NK-92 treated with Interleukin-12 subunit alpha and Interleukin-12 subunit beta, amount 100 ng/mL, for 24 hours (cell line): ENCODE measurements at regions not wholly inside any gene's neighbourhood (a gene's known extent, or its start where the extent isn't known, plus 50 kb on each side); places are given as distances from the start of the nearest gene placed in this dataset.

Experiments used
- DNase-seq: peaks from one replicate; lab custom pipeline; 2025; lab: John Stamatoyannopoulos, UW

GRCh38 chr5:15447209-15447608 lies 52.8 kb upstream of the FBXL7 start:
- no peak for DNase-seq

DNA sequence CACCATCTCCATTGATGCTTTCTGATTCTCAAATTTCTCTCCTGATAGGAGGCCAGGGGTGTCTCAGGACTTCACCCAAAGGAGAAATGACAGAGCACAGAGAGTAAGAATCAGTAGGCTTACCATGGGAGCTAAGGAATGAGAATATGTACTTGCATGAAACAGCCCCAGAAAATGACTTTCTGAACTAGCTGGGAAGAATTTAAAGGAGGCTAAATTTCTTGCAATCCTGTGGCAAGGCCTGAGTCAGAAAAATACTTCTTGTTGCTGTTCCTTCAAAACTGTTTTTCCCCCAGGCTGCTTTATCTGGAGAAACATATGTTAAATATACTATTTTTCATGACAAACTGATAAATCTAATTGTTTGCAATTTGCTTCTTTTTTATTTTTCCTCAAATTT lies 53.4 kb upstream of the FBXL7 start:
- no peak for DNase-seq

- no peak for DNase-seq
Measured at GRCh38 chr5:15442193-15442570, 57.8 kb upstream of the FBXL7 start.

DNA sequence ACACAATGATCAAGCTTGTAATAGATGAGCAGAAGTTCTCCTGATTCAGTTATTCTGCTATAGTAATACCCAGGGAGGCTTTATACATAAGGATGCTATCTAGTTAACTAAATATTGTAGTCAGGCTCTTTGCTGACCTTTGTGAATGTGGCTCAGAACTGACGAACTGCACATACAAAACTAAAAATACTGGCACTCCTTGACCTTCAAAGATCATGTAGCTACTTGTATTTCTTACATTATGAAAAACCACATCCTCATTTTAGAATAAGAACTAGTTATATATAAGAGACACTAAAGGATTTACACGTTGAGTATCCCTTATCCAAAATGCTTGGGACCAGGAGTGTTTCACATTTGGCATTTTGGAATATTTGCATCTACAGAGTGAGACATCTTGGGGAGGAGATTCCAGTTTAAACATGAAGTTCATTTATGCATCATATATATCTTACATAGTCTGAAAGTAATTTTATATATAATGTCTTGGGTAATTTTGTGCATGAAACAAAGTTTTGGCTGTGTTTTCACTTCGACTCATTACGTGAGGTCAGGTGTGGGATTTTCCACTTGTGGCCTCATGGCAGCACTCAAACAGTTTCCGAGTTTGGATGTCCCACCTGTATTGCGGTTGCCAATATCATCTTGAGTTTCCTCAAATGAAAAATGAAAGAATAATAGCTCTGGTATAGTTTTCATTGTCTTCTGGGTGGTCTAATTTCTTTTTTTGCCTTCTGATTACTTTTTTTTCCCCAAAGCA lies 58.4 kb upstream of the FBXL7 start:
- DNase-seq: no peak

- DNase-seq: no peak
Measured at GRCh38 chr5:15440434-15440833, 59.5 kb upstream of the FBXL7 start.

DNA sequence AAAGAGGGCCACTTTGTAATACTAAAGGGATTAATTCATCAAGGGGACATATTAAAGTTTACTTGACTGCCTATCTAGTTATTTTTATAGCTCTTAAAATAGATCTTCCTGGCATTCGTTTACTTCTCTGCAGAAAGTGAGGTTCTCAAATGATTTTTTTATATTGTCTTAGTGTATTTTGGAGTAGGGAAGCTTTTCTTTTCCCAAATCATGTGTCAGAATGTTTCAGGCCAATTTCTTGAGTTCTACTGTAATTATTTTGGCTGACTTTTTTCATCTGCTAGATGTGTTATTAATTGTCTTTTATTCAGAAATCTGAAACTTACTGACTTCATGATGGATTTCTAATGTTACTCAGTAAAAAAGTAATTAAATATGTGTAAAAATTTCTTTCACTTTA lies 60.2 kb upstream of the FBXL7 start:
- no peak for DNase-seq

GRCh38 chr5:15433709-15434108 lies 66.3 kb upstream of the FBXL7 start:
- DNase-seq: no peak

DNA sequence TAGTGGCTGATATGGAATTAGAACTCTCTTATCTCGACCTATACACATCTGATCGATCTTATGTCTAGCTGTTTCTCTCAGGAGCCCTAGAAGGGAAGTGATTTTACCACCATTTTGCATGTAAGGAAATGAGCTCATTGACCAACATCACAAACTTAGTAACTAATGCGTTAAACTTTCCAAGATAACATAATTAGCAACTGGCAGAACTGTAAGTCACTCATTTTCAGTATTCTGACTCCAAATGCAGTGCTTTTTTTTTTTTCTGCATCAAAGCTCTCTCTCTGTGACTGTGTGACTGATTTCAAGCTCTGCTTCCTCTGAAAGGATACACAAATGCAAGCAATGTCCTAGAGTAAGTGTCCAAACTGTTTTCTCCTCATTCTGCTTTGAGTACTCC lies 68.1 kb upstream of the FBXL7 start:
- DNase-seq: no peak

DNA sequence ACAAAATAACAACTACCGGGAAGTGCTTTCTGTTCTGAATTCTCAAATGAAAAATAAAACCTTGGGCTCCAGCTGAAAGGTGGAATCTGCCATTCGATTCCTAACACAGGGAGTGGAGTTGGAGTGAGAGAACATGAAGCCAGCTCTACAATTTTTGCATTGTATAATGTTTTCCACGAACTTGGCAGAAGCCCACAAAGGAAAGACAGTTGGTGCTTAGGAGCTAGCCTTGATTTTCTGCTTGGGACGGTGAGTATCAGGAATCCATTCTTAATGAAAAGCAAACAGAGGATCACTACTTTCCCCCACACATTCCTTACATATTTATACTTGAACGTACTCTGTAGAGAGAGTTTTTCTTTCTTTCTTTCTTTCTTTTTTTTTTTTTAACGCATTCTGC lies 74.2 kb upstream of the FBXL7 start:
- no peak for DNase-seq

- DNase-seq: no peak
Measured at GRCh38 chr5:15424769-15425168, 75.2 kb upstream of the FBXL7 start.

GRCh38 chr5:15421921-15422412 lies 78.0 kb upstream of the FBXL7 start:
- no peak for DNase-seq

DNA sequence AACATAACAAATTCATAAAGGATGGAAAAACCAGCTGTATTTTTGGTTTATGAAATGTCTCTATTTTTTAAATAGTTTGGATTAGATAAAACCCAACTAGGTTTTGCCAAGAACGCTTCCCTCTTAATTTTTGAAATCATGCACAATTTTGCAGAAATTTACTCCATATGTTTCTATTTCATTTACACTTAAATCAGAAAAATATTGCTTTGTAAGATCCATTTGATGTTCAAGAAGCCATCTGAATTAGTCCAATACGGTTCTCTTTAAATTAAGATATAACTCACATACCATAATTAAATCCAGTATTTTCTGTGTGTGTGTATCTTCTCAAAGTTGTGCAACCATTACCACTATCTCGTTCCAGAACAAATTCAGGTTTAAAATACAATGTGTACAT lies 78.6 kb upstream of the FBXL7 start:
- DNase-seq: no peak

DNA sequence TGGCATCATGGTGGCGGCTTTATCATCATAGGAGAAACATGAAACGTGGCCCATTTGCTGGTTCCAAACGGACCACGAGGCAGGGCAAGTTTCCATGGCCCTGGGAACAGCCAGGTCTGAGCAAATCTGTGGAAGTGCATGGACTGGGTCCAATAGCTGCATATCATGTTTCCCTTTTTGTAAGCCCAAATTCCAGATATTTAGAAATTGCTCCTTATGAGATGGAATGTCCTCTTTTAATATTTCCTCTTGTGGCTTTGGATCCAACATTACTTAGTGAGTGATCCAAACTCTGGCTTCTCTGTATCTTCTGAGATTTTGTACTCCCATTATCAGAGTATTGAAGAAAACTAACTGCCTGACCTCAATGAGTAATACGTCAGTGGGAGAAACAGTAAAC lies 79.8 kb upstream of the FBXL7 start:
- DNase-seq: no peak

GRCh38 chr5:15417156-15417555 lies 82.8 kb upstream of the FBXL7 start:
- DNase-seq: no peak

DNA sequence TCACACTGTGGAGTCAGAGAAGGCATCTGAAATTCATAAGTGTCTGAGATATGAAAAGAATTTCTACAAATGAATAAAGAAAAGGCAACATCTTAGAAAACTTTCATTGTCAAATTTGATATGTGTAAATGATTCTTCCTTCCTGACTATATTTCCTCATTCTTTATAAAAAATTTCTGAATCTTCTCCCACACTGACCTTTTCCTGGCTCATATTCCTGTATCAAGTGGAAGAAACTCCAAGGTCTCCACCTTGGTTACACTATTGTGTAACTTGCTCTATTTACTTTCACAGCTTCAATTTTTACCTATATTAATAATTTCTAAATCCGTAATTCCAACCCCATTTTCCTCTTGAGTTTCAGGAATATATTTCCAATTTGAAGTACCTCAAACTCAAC lies 93.5 kb upstream of the FBXL7 start:
- DNase-seq: no peak

GRCh38 chr5:15393146-15393545 lies 106.8 kb upstream of the FBXL7 start:
- no peak for DNase-seq

- DNase-seq: no peak
Measured at GRCh38 chr5:15391704-15392397, 108.1 kb upstream of the FBXL7 start.

DNA sequence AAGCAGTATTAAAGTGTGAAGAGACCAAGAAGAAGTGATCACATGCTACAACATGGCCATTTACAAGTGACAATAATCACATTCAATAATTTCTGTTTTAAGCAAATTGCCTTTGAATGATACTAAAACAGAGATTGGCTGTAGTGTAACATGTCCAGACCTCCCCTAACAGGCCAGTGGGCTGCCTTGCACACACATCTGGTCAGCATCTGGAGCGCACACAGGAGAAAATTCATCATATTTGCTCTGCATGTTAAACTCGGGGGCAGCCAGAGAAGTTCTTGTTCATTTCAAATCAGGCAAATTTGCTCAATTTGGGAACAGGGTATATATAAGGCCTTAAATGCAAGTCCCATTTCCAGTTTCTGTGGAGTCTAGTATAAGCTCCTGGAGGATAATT lies 111.1 kb upstream of the FBXL7 start:
- DNase-seq: no peak

DNA sequence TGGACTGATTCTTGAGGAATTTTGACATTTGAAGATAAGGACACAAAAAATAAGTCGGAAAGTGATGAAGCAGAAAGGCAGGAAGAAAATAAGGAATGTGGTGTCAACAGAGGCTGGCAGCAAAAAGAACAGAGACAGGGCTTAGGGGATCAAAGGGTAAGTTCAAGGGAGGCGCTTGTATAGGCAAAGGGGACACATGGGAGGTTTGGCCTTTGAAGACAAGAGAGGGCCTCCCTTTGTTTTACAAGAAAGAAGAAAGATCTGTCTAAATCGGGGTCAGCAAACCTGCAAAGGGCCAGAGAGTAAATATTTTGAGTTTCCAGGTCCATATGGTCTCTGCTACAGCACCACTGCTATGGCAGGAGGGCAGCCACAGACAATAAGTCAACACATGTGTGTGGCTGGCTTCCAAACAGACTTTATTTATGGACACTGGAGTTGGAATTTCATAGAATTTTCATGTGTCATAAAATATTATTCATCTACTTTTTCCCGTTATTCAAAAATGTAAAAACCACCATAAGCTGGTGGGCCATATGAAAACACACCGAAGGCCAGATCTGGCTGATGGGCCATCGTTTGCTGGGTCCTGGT lies 112.0 kb upstream of the FBXL7 start:
- DNase-seq: no peak

DNA sequence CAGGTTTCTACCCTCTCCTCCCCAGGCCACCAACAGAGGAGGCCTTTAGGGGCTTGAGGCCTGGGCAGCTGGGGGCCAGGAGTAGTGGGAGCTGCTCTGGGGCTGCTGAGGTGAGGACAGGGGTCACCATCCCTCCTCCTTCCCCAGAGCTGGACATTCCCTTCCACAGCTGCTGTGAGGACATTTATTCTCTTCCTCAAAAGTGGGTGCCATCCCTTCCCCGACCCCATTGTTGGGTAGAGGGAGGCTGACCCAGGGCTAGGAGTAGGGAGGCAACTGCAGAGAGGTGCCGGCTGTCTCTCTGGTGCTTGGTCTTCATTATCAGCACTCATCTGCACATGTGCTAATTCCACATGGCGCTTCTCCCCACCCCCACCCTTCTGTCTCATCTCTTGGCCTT lies 113.9 kb upstream of the FBXL7 start:
- DNase-seq: no peak

- DNase-seq: no peak
Measured at GRCh38 chr5:15385553-15385952, 114.4 kb upstream of the FBXL7 start.

GRCh38 chr5:15385037-15385436 lies 114.9 kb upstream of the FBXL7 start:
- no peak for DNase-seq

GRCh38 chr5:15384581-15384980 lies 115.4 kb upstream of the FBXL7 start:
- DNase-seq: no peak
